GM23338 (cell line): ENCODE measurements at regions not wholly inside any gene's neighbourhood (a gene's known extent, or its start where the extent isn't known, plus 50 kb on each side); places are given as distances from the start of the nearest gene placed in this dataset.
"Not testable (repeated sequence)": the region's sequence is repeated elsewhere in the genome, so short reads cannot be mapped to it uniquely, and the experiment has no call there.

ENCODE experiments used
- ATAC-seq: fragments of 200-7000 bp; cut with Tn5 transposase; 3 replicates; pipeline ENCODE4 v1.9.1; 2020
- DNase-seq: peaks from one replicate; pipeline ENCODE4 v3.0.0-alpha.2; 2015; ENCODE audit warnings: low spot score
- H2AFZ ChIP-seq: fragments of 200-600 bp; sonication (generic); 2 replicates; pipeline ENCODE4 v1.8.0; 2016; ENCODE audit warnings: antibody characterized with exemption, mild to moderate bottlenecking, moderate library complexity
- H3F3A ChIP-seq: fragments of 200-600 bp; sonication (generic); replicated peaks from 2 replicates; pipeline ENCODE4 v1.8.0; 2017; ENCODE audit warnings: antibody characterized with exemption, mixed run types, low read depth
- H3K27ac ChIP-seq: fragments of 200-600 bp; sonication (generic); 2 replicates; pipeline ENCODE4 v1.6.1; 2016; ENCODE audit warnings: low read depth
- H3K27me3 ChIP-seq: fragments of 200-600 bp; sonication (generic); 2 replicates; pipeline ENCODE4 v1.8.0; 2016; ENCODE audit warnings: mild to moderate bottlenecking, mixed run types, moderate library complexity; ENCODE audit not compliant: insufficient read depth
- H3K36me3 ChIP-seq: fragments of 200-600 bp; sonication (generic); 2 replicates; pipeline ENCODE4 v1.8.0; 2016; ENCODE audit warnings: mild to moderate bottlenecking; ENCODE audit not compliant: insufficient read depth
- H3K4me1 ChIP-seq: fragments of 200-600 bp; sonication (generic); 2 replicates; pipeline ENCODE4 v1.8.0; 2016; ENCODE audit warnings: mild to moderate bottlenecking, moderate library complexity; ENCODE audit not compliant: insufficient read depth
- H3K4me2 ChIP-seq: fragments of 200-600 bp; sonication (generic); 2 replicates; pipeline ENCODE4 v1.7.1; 2017; ENCODE audit warnings: mixed run types
- H3K4me3 ChIP-seq: fragments of 200-600 bp; sonication (generic); 2 replicates; pipeline ENCODE4 v1.6.1; 2016; ENCODE audit warnings: mixed run types
- H3K79me2 ChIP-seq: fragments of 200-600 bp; sonication (generic); replicated peaks from 2 replicates; pipeline ENCODE4 v1.8.0; 2017; ENCODE audit warnings: mild to moderate bottlenecking; ENCODE audit not compliant: insufficient read depth
- H3K9me2 ChIP-seq: fragments of 200-600 bp; sonication (generic); 2 replicates; pipeline ENCODE4 v1.8.0; 2017; ENCODE audit not compliant: insufficient read depth
- H4K20me1 ChIP-seq: fragments of 200-600 bp; sonication (generic); replicated peaks from 2 replicates; pipeline ENCODE4 v1.8.0; 2017; ENCODE audit warnings: mild to moderate bottlenecking; ENCODE audit not compliant: insufficient read depth
- H3K27ac Mint-ChIP-seq: 2 replicates; pipeline ENCODE4 v1.8.0; 2020; ENCODE audit warnings: inconsistent platforms, mild to moderate bottlenecking, moderate library complexity, mixed read lengths
- H3K27me3 Mint-ChIP-seq: 3 replicates; pipeline ENCODE4 v1.8.0; 2022; ENCODE audit warnings: low read depth, mild to moderate bottlenecking, moderate library complexity, mixed read lengths, inconsistent platforms; ENCODE audit not compliant: insufficient read depth, poor library complexity
- H3K36me3 Mint-ChIP-seq: 3 replicates; pipeline ENCODE4 v1.8.0; 2021; ENCODE audit warnings: low read depth, mild to moderate bottlenecking, inconsistent platforms, moderate library complexity, mixed read lengths
- H3K4me1 Mint-ChIP-seq: 3 replicates; pipeline ENCODE4 v1.8.0; 2020; ENCODE audit warnings: mild to moderate bottlenecking, inconsistent platforms, mixed read lengths
- H3K4me3 Mint-ChIP-seq: 3 replicates; pipeline ENCODE4 v1.8.0; 2021; ENCODE audit warnings: moderate library complexity, mild to moderate bottlenecking, inconsistent platforms, mixed read lengths
- H3K9me3 Mint-ChIP-seq: 3 replicates; pipeline ENCODE4 v1.8.0; 2020; ENCODE audit warnings: moderate library complexity, mild to moderate bottlenecking, inconsistent platforms, mixed read lengths
- EZH2 ChIP-seq: fragments of 200-600 bp; sonication (generic); IDR thresholded peaks from one replicate; pipeline ENCODE4 v1.8.0; 2017; ENCODE audit warnings: antibody characterized with exemption, mild to moderate bottlenecking, low read depth; ENCODE audit not compliant: unreplicated experiment
- NANOG ChIP-seq: IDR thresholded peaks from 2 replicates; pipeline ENCODE4 v1.6.1; 2016; ENCODE audit warnings: antibody characterized with exemption, borderline replicate concordance
- STAT1 ChIP-seq: IDR thresholded peaks from one replicate; pipeline ENCODE4 v1.6.1; 2016; ENCODE audit warnings: antibody characterized with exemption; ENCODE audit not compliant: unreplicated experiment
- TF ChIP-seq, protein P1 (sequence below): IDR thresholded peaks from one replicate; pipeline ENCODE4 v1.6.1; 2018; ENCODE audit warnings: antibody characterized with exemption; ENCODE audit not compliant: unreplicated experiment
- TF ChIP-seq, protein P2 (sequence below): fragments of 250-450 bp; sonication (Bioruptor Pico); IDR thresholded peaks from 2 replicates; pipeline ENCODE4 v1.5.0; 2020; ENCODE audit warnings: mild to moderate bottlenecking, moderate library complexity

DNA sequence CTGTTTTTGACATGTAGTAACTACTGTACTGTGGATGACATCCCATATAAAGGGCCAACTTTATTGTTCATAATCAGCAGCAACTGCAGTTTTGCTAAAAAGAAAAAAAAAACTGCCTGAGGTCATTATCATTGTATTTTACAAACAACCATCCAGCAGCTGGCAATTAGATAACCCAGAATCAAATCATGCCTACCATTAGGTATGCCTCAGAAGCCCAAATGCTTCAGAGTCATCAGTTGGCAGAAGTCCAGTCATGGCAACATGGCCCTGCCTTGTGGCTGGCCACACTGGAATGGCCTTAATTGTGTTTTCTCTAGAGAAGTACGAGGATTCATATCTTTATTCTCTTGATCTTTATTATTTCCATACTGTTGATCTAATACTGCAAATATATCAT, 462.4 kb upstream of the NRSN1 start (continued):
- TF ChIP-seq, protein P1, sequence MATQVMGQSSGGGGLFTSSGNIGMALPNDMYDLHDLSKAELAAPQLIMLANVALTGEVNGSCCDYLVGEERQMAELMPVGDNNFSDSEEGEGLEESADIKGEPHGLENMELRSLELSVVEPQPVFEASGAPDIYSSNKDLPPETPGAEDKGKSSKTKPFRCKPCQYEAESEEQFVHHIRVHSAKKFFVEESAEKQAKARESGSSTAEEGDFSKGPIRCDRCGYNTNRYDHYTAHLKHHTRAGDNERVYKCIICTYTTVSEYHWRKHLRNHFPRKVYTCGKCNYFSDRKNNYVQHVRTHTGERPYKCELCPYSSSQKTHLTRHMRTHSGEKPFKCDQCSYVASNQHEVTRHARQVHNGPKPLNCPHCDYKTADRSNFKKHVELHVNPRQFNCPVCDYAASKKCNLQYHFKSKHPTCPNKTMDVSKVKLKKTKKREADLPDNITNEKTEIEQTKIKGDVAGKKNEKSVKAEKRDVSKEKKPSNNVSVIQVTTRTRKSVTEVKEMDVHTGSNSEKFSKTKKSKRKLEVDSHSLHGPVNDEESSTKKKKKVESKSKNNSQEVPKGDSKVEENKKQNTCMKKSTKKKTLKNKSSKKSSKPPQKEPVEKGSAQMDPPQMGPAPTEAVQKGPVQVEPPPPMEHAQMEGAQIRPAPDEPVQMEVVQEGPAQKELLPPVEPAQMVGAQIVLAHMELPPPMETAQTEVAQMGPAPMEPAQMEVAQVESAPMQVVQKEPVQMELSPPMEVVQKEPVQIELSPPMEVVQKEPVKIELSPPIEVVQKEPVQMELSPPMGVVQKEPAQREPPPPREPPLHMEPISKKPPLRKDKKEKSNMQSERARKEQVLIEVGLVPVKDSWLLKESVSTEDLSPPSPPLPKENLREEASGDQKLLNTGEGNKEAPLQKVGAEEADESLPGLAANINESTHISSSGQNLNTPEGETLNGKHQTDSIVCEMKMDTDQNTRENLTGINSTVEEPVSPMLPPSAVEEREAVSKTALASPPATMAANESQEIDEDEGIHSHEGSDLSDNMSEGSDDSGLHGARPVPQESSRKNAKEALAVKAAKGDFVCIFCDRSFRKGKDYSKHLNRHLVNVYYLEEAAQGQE = no peak

DNA sequence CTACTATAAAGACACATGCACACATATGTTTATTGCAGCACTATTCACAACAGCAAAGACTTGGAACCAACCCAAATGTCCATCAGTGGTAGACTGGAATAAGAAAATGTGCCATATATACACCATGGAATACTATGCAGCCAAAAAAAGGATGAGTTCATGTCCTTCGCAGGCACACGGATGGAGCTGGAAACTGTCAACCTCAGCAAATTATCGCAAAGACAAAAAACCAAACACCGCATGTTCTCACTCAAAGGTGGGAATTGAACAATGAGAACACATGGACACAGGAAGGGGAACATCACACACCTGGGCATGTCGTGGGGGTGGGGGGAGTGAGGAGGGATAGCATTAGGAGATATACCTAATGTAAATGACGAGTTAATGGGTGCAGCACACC, 460.1 kb upstream of the NRSN1 start:
- H3F3A ChIP-seq, H4K20me1 ChIP-seq, H3K36me3 ChIP-seq, H3K27ac Mint-ChIP-seq, H3K27ac ChIP-seq, H3K4me3 ChIP-seq, H3K79me2 ChIP-seq, H3K4me2 ChIP-seq, ATAC-seq, H3K4me1 ChIP-seq, H3K36me3 Mint-ChIP-seq, H3K9me2 ChIP-seq, H3K4me1 Mint-ChIP-seq, DNase-seq, H3K4me3 Mint-ChIP-seq, H3K27me3 ChIP-seq, H2AFZ ChIP-seq, H3K27me3 Mint-ChIP-seq: not testable (repeated sequence)
- peaks cover 27% of the 10 kb centered on the region for H3K9me3 Mint-ChIP-seq

DNA sequence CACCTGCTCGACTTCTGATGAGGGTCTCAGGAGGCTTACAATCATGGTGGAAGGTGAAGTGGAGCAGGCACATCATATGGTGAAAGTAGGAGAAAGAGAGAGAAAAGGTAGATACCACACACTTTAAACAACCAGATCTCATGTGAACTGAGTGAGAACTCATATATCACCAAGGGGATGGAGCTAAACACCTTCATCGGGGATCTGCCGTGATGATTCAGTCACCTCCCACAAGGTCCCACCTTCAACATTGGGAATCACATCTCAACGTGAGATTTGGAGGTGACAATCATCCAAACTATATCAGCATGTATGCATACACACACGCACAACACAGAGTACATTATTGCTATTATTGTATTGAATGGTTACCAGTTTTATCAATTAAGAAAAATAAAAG, 453.3 kb upstream of the NRSN1 start:
- H3K27ac Mint-ChIP-seq = no peak overlapping the region
- no peak for ATAC-seq
- Histone ChIP-seq H3F3A (no peaks in the 10 kb centered on the region), H3K4me2 (no peak overlapping the region), H3K9me2 (0 out of 2 replicates have a peak, but pooled peaks cover 3% of the 10 kb centered on the region), H3K4me3 (no peak overlapping the region), H4K20me1 (no peaks in the 10 kb centered on the region), H3K27ac (no peak overlapping the region), H3K4me1 (no peaks in the 10 kb centered on the region), H2AFZ (no peak overlapping the region), H3K36me3 (peaks cover 6% of the 10 kb centered on the region; the same call in 1 of the 2 replicates), H3K27me3 (no peaks in the 10 kb centered on the region), H3K79me2 (no peaks in the 10 kb centered on the region)
- no peak for DNase-seq
- H3K4me1 Mint-ChIP-seq = no peaks in the 10 kb centered on the region
- H3K9me3 Mint-ChIP-seq = peaks cover 44% of the 10 kb centered on the region
- peaks cover 28% of the 10 kb centered on the region for H3K36me3 Mint-ChIP-seq
- no peak for TF ChIP-seq STAT1
- peaks cover 1% of the 10 kb centered on the region for H3K27me3 Mint-ChIP-seq
- H3K4me3 Mint-ChIP-seq = no peak overlapping the region

DNA sequence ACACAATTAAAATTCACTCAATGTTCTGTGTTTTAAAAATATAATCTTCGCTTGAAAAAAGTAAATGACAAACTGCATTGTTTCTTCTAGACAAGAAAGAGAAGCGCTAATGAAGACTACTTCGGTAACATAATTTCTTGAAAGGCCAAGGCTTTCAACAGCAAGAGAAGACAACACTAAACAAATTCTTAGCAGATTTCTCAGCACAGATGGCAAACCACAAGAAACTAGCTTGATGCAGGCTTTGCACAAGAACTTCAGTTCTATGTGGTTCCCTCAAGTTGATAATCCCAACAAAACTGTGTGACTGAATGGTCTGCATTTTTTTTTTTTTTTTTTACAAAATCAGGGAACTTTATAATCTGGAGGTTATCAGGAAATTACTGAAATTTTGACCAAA, 447.4 kb upstream of the NRSN1 start:
- Mint-ChIP-seq H3K4me3 (no peak overlapping the region), H3K9me3 (peaks cover 6% of the 10 kb centered on the region; the same call in 2 of the 3 replicates), H3K27me3 (no peaks in the 10 kb centered on the region), H3K27ac (no peak overlapping the region), H3K4me1 (no peaks in the 10 kb centered on the region), H3K36me3 (peaks cover 6% of the 10 kb centered on the region; the same call in 2 of the 3 replicates)
- no peaks in the 10 kb centered on the region for H3K27me3 ChIP-seq
- H3F3A ChIP-seq = no peaks in the 10 kb centered on the region
- ATAC-seq (no peak), DNase-seq (no peak)
- H3K9me2 ChIP-seq = 0 out of 2 replicates have a peak, but pooled peaks cover 3% of the 10 kb centered on the region
- H4K20me1 ChIP-seq = no peaks in the 10 kb centered on the region
- H2AFZ ChIP-seq = no peak overlapping the region
- no peak overlapping the region for H3K27ac ChIP-seq
- no peak overlapping the region for H3K4me3 ChIP-seq
- no peak overlapping the region for H3K4me2 ChIP-seq
- H3K4me1 ChIP-seq = no peaks in the 10 kb centered on the region
- no peaks in the 10 kb centered on the region for H3K79me2 ChIP-seq
- no peaks in the 10 kb centered on the region for H3K36me3 ChIP-seq
- TF ChIP-seq NANOG (no peak), EZH2 (no peak)
- TF ChIP-seq, protein P2, sequence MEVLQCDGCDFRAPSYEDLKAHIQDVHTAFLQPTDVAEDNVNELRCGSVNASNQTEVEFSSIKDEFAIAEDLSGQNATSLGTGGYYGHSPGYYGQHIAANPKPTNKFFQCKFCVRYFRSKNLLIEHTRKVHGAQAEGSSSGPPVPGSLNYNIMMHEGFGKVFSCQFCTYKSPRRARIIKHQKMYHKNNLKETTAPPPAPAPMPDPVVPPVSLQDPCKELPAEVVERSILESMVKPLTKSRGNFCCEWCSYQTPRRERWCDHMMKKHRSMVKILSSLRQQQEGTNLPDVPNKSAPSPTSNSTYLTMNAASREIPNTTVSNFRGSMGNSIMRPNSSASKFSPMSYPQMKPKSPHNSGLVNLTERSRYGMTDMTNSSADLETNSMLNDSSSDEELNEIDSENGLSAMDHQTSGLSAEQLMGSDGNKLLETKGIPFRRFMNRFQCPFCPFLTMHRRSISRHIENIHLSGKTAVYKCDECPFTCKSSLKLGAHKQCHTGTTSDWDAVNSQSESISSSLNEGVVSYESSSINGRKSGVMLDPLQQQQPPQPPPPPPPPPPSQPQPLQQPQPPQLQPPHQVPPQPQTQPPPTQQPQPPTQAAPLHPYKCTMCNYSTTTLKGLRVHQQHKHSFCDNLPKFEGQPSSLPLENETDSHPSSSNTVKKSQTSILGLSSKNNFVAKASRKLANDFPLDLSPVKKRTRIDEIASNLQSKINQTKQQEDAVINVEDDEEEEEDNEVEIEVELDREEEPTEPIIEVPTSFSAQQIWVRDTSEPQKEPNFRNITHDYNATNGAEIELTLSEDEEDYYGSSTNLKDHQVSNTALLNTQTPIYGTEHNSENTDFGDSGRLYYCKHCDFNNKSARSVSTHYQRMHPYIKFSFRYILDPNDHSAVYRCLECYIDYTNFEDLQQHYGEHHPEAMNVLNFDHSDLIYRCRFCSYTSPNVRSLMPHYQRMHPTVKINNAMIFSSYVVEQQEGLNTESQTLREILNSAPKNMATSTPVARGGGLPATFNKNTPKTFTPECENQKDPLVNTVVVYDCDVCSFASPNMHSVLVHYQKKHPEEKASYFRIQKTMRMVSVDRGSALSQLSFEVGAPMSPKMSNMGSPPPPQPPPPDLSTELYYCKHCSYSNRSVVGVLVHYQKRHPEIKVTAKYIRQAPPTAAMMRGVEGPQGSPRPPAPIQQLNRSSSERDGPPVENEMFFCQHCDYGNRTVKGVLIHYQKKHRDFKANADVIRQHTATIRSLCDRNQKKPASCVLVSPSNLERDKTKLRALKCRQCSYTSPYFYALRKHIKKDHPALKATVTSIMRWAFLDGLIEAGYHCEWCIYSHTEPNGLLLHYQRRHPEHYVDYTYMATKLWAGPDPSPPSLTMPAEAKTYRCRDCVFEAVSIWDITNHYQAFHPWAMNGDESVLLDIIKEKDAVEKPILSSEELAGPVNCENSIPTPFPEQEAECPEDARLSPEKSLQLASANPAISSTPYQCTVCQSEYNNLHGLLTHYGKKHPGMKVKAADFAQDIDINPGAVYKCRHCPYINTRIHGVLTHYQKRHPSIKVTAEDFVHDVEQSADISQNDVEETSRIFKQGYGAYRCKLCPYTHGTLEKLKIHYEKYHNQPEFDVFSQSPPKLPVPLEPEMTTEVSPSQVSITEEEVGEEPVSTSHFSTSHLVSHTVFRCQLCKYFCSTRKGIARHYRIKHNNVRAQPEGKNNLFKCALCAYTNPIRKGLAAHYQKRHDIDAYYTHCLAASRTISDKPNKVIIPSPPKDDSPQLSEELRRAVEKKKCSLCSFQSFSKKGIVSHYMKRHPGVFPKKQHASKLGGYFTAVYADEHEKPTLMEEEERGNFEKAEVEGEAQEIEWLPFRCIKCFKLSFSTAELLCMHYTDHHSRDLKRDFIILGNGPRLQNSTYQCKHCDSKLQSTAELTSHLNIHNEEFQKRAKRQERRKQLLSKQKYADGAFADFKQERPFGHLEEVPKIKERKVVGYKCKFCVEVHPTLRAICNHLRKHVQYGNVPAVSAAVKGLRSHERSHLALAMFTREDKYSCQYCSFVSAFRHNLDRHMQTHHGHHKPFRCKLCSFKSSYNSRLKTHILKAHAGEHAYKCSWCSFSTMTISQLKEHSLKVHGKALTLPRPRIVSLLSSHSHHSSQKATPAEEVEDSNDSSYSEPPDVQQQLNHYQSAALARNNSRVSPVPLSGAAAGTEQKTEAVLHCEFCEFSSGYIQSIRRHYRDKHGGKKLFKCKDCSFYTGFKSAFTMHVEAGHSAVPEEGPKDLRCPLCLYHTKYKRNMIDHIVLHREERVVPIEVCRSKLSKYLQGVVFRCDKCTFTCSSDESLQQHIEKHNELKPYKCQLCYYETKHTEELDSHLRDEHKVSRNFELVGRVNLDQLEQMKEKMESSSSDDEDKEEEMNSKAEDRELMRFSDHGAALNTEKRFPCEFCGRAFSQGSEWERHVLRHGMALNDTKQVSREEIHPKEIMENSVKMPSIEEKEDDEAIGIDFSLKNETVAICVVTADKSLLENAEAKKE (CRISPR knock-in tag) = no peak
